Left ventricle myocardium inferior (tissue), 1 donor: ENCODE measurements at regions not wholly inside any gene's neighbourhood (a gene's known extent, or its start where the extent isn't known, plus 50 kb on each side); places are given as distances from the start of the nearest gene placed in this dataset.

Source experiments
- DNase-seq: peaks from one replicate; pipeline ENCODE4 v3.0.0-alpha.2; 2020
- H3K27ac ChIP-seq: fragments of 200-600 bp; replicated peaks from 2 replicates; pipeline ENCODE4 v1.8.0; 2021
- H3K27me3 ChIP-seq: fragments of 200-600 bp; 2 replicates; pipeline ENCODE4 v1.8.0; 2021; ENCODE audit warnings: low read depth
- H3K36me3 ChIP-seq: fragments of 200-600 bp; 2 replicates; pipeline ENCODE4 v1.8.0; 2021
- H3K4me1 ChIP-seq: fragments of 200-600 bp; 2 replicates; pipeline ENCODE4 v1.8.0; 2021
- H3K4me3 ChIP-seq: fragments of 200-600 bp; 2 replicates; pipeline ENCODE4 v1.8.0; 2021; ENCODE audit warnings: mild to moderate bottlenecking, moderate library complexity
- H3K9me3 ChIP-seq: fragments of 200-600 bp; replicated peaks from 2 replicates; pipeline ENCODE4 v1.8.0; 2021
- intact Hi-C: fragments of 100-400 bp; cut with micrococcal nuclease; formaldehyde crosslinking; loops from one replicate; pipeline ENCODE4 v1.11.0; 2022
- TF ChIP-seq, protein P1 (sequence below): fragments of 200-600 bp; IDR thresholded peaks from 2 replicates; pipeline ENCODE4 v1.8.0; 2021; ENCODE audit warnings: antibody characterized with exemption, mild to moderate bottlenecking, borderline replicate concordance
- donor health status: DM: no; HTN: yes; CAD: no; lungs with severe emphysema.

DNA sequence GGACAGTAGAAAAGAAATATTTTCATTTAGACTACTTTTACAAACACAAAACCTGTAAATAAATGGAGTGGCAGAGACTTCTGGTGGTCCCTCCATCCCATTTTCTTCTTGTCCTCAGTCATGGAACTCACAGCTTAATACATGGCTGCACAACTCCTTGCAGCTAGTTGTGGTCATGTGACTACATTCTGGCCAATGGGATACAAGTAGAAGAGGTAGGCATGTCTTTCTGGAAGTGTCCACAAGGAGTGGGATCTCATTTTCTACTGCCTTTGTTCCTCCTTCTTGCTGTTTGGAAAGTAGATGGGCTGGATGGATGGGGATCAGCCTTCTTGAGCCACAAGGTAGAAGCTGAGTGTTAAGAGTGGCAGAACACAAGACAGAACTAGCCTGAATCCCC is 555.8 kb downstream of the SATB2 start:
- no peaks in the 10 kb centered on the region for H3K36me3 ChIP-seq
- intact Hi-C loops, result no loop called here
- H3K27me3 ChIP-seq, result no peaks in the 10 kb centered on the region
- H3K4me3 ChIP-seq, result no peak overlapping the region
- no peak overlapping the region for H3K27ac ChIP-seq
- no peaks in the 10 kb centered on the region for H3K4me1 ChIP-seq
- TF ChIP-seq, protein P1, sequence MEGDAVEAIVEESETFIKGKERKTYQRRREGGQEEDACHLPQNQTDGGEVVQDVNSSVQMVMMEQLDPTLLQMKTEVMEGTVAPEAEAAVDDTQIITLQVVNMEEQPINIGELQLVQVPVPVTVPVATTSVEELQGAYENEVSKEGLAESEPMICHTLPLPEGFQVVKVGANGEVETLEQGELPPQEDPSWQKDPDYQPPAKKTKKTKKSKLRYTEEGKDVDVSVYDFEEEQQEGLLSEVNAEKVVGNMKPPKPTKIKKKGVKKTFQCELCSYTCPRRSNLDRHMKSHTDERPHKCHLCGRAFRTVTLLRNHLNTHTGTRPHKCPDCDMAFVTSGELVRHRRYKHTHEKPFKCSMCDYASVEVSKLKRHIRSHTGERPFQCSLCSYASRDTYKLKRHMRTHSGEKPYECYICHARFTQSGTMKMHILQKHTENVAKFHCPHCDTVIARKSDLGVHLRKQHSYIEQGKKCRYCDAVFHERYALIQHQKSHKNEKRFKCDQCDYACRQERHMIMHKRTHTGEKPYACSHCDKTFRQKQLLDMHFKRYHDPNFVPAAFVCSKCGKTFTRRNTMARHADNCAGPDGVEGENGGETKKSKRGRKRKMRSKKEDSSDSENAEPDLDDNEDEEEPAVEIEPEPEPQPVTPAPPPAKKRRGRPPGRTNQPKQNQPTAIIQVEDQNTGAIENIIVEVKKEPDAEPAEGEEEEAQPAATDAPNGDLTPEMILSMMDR, result no peak
- H3K9me3 ChIP-seq, result no peaks in the 10 kb centered on the region
- DNase-seq, result no peak

DNA sequence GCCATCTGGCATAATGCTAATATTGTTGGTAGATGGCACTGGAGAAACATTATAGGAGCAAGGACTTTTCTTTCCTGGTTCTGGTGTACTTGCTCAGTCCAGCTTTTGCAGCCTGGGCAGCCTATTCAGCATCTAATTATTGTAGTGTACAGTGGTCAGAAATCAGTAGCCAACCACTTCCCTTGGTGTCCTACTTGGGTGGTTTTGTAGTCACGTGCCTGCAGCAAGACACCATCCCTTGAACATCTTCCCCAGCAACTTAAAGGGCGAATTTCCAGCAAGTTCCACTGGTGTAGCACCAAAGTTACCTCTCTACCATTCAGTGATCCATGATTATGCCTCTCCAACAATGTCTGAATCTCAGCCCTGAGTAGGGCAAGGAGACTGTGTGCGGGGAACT is 557.6 kb downstream of the SATB2 start:
- intact Hi-C loops, result no loop called here
- H3K36me3 ChIP-seq, result no peaks in the 10 kb centered on the region
- H3K4me1 ChIP-seq, result no peaks in the 10 kb centered on the region
- H3K9me3 ChIP-seq, result peaks cover 3% of the 10 kb centered on the region
- no peak overlapping the region for H3K27ac ChIP-seq
- H3K4me3 ChIP-seq, result no peak overlapping the region
- DNase-seq, result no peak
- no peaks in the 10 kb centered on the region for H3K27me3 ChIP-seq
- TF ChIP-seq, protein P1, result no peak

DNA sequence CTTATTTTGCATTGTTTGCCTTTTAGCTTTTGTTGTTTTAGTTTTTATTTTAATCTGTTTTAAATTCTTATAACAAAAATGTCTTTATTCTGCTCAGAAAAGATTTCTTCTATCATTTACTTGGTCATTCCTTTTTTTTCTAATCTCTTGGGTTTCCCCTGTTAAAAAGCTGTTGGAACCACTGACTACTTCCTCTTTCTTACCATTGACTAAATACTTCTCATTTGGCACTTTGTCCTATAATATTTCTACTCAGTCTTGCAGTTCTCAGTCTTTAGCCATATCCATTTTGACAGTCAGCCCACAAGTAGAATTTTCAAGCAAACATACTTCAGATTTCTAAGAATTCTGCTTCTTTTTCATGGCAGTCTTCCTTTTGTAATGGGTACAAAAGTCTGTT is 567.2 kb downstream of the SATB2 start:
- no peak overlapping the region for H3K4me3 ChIP-seq
- no peak for DNase-seq
- no peaks in the 10 kb centered on the region for H3K4me1 ChIP-seq
- no peak overlapping the region for H3K27ac ChIP-seq
- intact Hi-C loops, result no loop called here
- TF ChIP-seq, protein P1, result no peak
- no peaks in the 10 kb centered on the region for H3K27me3 ChIP-seq
- peaks cover 27% of the 10 kb centered on the region for H3K9me3 ChIP-seq
- H3K36me3 ChIP-seq, result no peaks in the 10 kb centered on the region

DNA sequence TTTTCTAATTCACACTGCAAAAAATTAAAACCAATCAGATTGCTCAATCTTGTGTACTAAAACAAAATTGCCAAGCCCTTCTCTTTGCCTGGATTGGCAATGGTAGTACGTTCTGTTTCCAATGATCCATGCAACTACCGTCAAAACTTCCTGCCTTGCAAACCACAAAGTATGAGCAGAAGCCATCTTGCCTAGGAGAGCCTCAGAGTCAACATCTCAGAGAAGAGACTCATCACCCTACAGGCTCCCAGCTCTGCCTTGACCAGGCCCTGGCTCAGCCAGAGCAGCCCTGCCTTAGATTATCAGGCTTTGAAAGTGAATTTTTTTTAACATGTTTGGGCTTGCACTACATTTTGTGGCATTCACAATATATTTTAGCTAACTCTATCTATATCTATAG is 574.1 kb downstream of the SATB2 start:
- TF ChIP-seq, protein P1, result no peak
- no peak overlapping the region for H3K27ac ChIP-seq
- H3K4me3 ChIP-seq, result no peak overlapping the region
- no peaks in the 10 kb centered on the region for H3K4me1 ChIP-seq
- no peak for DNase-seq
- no peaks in the 10 kb centered on the region for H3K36me3 ChIP-seq
- no peaks in the 10 kb centered on the region for H3K9me3 ChIP-seq
- no peaks in the 10 kb centered on the region for H3K27me3 ChIP-seq
- intact Hi-C loops, result no loop called here

DNA sequence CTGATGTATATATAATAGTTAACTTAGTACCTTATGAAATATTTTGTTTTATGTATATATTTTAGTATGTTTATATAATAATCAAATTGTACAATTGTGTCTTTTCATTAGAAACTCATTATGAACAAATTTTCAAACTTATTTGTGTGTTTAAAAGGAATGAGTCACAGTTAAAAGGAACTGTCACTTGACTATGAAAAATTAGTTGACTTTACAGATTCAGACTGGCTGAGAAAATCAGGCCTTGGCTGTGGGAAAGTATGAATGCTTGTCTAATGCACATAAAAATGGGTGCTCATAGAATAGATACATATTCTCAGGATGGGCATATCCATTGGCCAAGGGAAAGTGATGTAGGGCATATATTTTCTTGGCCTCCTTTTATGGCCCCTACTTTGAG is 576.8 kb downstream of the SATB2 start:
- intact Hi-C loops, result no loop called here
- Histone ChIP-seq H3K4me3 (no peak overlapping the region), H3K36me3 (no peaks in the 10 kb centered on the region), H3K27me3 (no peaks in the 10 kb centered on the region), H3K4me1 (no peaks in the 10 kb centered on the region), H3K9me3 (no peaks in the 10 kb centered on the region), H3K27ac (no peak overlapping the region)
- no peak for DNase-seq
- TF ChIP-seq, protein P1, result no peak

DNA sequence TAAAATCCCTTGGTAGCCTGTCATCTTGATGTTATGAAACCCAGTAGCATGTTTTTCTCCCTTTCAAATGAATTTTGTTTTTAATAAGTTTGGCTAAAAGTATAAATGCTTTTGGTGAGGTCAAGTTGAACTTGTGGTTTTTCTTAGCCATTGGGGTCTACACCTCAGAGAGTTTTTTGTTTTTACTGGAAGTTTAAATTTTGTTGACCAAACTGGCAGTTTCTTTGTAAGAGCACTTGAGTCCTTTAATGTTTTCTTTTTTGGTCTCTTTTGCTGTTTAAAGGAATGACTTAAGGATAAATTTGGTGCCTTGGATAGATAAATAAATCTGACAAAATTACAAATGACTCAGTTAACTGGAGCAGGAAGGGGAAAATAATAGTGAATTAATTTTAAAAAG is 577.3 kb downstream of the SATB2 start:
- DNase-seq, result no peak
- TF ChIP-seq, protein P1, result no peak
- Histone ChIP-seq H3K4me3 (no peak overlapping the region), H3K9me3 (no peaks in the 10 kb centered on the region), H3K27me3 (no peaks in the 10 kb centered on the region), H3K36me3 (no peaks in the 10 kb centered on the region), H3K4me1 (no peaks in the 10 kb centered on the region), H3K27ac (no peak overlapping the region)
- intact Hi-C loops, result no loop called here
